NCI-H2227 (cell line): ENCODE measurements at regions not wholly inside any gene's neighbourhood (a gene's known extent, or its start where the extent isn't known, plus 50 kb on each side); places are given as distances from the start of the nearest gene placed in this dataset.
A peak's percentile ranks its signal among the peaks of the same experiment; 100 is the strongest.

Experiments used
- DNase-seq: peaks from one replicate; lab custom pipeline; 2025; ENCODE audit not compliant: unreplicated experiment; lab: John Stamatoyannopoulos, UW

GRCh38 chr17:79355165-79355564 lies 255.7 kb downstream of the RBFOX3 start:
- no peak for DNase-seq

GRCh38 chr17:79354173-79354820 lies 256.6 kb downstream of the RBFOX3 start:
- no peak for DNase-seq

DNA sequence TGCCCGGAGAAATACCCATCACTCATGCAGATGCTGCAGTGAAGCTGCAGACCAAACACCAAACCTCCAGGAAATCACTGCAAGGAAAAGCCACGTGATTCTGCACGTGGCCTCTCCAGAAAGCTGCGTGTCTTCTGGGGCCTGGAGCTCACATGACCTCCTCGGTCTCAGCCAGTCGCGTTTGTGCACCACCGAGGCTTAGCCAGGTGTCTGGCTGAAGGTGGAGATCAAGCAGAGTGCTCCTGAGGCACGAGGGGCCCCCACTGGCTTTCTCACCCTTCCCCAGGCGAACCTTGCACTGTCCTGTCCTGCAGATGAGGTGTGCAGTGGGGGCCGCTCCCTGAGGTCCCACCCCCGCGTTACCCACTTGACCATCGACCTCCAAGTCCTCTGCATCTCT lies 257.3 kb downstream of the RBFOX3 start:
- no peak for DNase-seq

GRCh38 chr17:79353016-79353415 lies 257.8 kb downstream of the RBFOX3 start:
- DNase-seq: no peak

- no peak for DNase-seq
Observed at GRCh38 chr17:79350533-79350932, 260.3 kb downstream of the RBFOX3 start.

DNA sequence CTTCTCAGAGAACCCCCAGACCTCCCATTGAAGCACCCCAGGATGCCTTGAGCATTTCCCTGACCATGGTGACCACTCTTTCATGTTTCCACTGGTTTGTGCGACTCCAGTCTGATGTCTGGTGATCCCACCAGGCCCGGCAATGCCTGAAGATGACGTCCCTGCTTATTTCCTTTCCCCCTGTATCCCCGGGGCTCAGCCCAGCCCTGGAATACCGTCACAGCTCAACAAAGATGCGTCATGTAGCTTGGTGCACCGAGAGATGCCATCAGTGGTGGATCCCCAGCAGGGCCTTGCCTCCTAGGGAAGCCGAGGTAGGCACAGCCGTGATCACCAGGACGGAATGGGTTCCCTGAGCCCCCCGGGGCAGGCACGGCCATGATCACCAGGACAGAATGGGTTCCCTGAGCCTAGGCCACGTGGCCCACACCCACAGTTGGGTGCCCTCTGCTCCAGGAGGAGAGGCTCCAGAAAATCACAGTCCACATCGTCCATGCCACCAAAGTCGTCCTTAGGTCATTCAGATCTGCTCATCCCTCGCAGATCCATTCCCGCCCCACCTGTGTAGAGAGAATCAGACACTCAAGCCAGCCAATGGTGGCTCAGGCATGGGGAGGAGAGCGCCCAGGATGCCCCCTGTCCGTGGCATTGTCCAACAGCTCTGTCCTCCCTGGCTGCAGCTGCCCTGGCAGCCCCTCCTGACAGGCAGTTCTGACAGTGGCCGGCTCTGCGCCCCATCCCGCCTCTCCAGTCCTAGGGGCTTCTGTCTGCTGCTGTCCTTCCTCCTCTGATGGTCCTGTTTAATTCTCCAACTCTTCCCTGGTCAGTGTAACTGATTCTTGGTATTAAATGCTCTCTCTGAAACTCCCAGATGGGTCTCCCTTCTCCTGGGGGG lies 261.1 kb downstream of the RBFOX3 start:
- no peak for DNase-seq

- DNase-seq: no peak
Observed at GRCh38 chr17:79342376-79342775, 267.8 kb downstream of the ENGASE start.

DNA sequence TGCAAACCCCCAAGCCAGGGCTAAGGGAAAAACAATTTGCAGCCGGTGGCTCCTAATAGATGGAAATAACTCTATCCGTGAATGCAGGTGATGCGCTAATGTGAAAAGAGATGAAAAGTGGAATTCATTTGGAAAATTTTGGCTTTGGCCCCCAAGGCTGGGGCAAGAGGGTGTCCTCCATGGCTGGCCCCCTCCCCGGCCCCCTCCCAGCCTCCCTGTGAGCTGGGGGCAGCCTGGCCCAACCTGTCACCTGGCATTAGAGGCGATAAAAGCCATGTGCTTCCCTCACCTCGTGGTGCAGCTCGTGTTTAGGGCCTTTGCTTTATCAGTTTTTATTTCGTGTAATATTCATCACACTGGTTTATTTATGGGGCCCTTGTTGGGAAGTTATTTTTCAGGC lies 267.2 kb downstream of the ENGASE start:
- no peak for DNase-seq

- DNase-seq: no peak
Observed at GRCh38 chr17:79341222-79341780, 266.7 kb downstream of the ENGASE start.

DNA sequence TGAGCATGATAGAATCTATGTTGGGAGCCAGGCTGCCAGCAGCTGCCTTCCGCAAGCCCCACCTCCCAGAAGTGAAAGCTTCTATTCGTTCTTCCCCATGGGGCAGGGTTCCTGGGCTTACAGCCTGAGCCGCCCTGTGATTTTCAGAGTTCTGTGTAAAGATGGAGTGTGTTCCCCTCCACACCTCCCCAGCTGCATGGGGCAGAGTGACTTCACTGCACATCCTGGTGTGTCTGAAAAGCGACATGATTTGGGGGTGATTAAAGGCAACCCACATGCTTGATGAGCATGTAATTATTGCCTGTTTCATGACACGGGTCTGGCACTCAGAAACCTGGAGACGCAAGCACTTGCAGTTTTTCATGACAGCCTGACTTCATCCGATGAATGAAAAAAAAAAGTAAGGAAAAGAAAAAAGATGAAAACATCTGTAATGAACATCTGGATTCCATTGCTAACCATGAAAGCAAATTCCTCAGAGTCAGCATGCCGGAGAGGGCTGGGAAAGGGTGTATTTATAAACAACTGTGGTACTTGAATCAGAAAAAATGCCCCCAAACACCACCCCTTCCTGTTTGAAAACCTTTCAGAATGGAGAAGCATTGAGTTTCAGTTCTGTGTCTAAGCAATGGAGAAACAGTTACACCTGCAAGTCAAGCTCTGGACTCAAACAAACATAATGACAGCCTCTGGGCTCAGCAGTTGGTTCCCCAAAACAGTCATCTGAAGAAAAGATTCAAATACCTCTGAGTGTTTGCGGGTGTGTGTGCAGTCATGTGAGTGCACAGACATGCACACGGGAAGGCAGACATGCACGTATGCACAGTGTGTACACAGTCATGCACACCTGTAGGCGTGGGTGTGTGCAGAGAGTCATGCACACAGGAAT lies 266.0 kb downstream of the ENGASE start:
- no peak for DNase-seq

- no peak for DNase-seq
Observed at GRCh38 chr17:79339321-79339720, 264.7 kb downstream of the ENGASE start.

DNA sequence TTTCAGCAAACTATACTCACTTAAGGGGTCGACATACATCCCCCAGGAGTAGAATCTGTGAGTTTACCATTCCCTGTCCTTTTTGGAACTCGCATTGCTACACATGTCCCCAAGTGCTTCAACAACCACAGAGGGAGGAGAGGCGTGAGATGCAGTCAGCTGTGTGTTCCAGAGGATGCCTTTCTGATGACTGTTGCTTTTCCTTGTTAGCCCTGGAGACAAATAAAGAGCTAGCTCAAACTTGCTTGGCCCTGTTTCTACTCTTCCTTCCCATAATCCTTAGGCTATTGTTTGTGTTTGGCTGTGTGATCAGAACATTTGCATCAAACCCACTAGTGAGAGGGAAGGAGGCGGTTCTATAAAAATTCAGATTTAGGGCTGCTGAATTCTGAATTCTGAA lies 264.0 kb downstream of the ENGASE start:
- DNase-seq: no peak

- DNase-seq: no peak
Observed at GRCh38 chr17:79338152-79338551, 263.5 kb downstream of the ENGASE start.

DNA sequence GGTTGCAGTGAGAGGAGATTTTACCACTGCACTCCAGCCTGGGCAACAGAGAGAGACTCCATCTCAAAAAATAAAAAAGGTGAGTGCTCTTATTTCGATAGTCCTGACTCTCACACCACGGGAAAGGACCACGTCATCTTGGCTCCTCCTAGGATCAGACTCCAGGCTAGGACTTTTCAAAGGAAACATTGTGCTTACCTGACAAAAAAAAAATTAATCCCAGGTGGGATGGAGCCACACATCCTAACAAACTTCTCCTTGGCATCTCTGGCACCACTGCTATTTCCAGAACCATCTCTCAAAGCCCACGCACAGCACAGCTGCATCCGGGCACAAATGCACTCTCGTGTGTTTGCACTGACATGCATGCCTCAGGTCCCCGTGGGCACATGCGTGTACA lies 262.4 kb downstream of the ENGASE start:
- no peak for DNase-seq

- no peak for DNase-seq
Observed at GRCh38 chr17:79335456-79335855, 260.8 kb downstream of the ENGASE start.

GRCh38 chr17:79332011-79332554 lies 257.5 kb downstream of the ENGASE start:
- peak; percentile 12 for DNase-seq

- DNase-seq: no peak
Observed at GRCh38 chr17:79331492-79331891, 256.9 kb downstream of the ENGASE start.

DNA sequence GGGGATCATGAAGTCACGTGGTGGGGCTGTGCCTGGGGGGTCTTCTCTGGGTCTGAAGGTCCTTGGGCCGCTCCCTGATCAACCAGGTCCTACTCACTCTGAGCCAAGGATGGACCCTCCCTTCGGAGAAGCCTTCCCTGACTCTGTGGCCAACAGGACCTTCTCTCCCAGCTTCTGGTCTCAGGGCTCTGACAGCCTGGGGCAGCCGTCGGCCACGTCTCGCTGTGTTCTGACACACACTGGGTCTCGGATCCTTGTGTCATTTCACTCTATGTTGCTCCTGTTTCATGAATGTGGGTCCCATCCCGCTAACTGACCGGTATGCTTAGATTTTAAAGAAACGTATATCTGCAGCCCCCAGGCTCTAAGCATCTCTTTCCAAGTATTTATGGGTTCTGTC lies 256.1 kb downstream of the ENGASE start:
- no peak for DNase-seq

DNA sequence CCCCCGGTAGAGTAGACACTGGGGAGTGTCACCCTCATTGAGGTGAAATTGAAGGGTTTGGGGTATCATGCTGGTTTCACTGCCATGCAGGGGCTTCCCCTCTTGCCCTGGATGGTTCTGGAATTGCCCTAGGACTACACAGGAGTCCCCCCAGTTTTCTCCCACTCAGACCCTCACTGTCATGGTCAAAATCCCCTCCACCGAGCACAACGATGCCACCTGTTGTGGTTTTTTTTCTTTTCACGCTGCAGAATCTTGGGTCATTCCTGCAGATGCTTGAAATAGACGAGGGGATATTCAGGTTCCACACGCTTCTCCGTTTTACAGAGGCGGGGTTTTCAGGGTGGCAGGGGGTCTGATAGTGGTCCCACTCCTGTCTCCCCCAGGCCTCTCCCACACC lies 255.6 kb downstream of the ENGASE start:
- DNase-seq: no peak

- DNase-seq: no peak
Observed at GRCh38 chr17:79326814-79327213, 252.2 kb downstream of the ENGASE start.
